ENCODE measurements at regions not wholly inside any gene's neighbourhood (a gene's known extent, or its start where the extent isn't known, plus 50 kb on each side); places are given as distances from the start of the nearest gene placed in this dataset.
"Not testable (repeated sequence)": the region's sequence is repeated elsewhere in the genome, so short reads cannot be mapped to it uniquely, and the experiment has no call there.

DNA sequence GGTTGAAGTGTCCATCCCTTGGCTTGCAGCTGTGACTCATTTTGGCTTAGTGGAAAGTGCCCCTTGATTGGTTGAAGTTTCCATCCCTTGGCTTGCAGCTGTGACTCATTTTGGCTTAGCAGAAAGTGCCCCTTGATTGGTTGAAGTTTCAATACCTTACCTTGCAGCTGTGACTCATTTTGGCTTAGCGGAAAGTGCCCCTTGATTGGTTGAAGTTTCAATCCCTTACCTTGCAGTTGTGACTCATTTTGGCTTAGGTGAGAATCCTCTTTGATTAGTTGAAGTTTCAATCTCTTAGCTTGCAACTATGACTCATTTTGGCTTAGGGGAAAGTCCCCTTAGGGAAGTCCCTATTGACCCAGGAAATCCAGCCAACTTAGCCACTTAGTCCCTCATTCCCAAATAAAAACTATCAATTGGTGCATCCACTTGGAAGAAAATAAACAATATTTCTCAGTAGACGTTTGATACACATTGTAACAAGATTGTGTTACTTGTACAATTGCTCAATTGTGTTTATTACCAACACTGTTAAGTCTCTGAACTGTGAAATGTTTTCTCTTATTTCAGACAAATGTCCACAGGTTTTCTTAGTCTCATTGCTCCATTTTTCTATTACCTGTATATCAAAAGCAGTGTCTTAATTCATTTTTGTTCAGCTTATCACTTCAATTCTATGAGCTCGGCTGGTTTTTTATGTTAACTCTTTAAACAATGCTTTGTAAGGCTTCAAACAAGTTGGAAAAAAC, 2308.8 kb upstream of the ACO1 start:
- Mint-ChIP-seq H3K9me3 (ENCODE audit: unreplicated experiment) (no peaks in the 10 kb centered on the region), H3K4me3 (ENCODE audit: unreplicated experiment) (no peak overlapping the region), H3K36me3 (ENCODE audit: unreplicated experiment) (no peaks in the 10 kb centered on the region), H3K4me1 (ENCODE audit: low read depth, unreplicated experiment) (no peaks in the 10 kb centered on the region), H3K27ac (ENCODE audit: unreplicated experiment) (no peak overlapping the region), H3K27me3 (ENCODE audit: unreplicated experiment) (peaks cover 2% of the 10 kb centered on the region)
- TF ChIP-seq, protein P1, sequence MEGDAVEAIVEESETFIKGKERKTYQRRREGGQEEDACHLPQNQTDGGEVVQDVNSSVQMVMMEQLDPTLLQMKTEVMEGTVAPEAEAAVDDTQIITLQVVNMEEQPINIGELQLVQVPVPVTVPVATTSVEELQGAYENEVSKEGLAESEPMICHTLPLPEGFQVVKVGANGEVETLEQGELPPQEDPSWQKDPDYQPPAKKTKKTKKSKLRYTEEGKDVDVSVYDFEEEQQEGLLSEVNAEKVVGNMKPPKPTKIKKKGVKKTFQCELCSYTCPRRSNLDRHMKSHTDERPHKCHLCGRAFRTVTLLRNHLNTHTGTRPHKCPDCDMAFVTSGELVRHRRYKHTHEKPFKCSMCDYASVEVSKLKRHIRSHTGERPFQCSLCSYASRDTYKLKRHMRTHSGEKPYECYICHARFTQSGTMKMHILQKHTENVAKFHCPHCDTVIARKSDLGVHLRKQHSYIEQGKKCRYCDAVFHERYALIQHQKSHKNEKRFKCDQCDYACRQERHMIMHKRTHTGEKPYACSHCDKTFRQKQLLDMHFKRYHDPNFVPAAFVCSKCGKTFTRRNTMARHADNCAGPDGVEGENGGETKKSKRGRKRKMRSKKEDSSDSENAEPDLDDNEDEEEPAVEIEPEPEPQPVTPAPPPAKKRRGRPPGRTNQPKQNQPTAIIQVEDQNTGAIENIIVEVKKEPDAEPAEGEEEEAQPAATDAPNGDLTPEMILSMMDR (IDR thresholded peaks at IDR 0.05; ENCODE audit: partially characterized antibody, unreplicated experiment), result no peak
- no peak for DNase-seq

DNA sequence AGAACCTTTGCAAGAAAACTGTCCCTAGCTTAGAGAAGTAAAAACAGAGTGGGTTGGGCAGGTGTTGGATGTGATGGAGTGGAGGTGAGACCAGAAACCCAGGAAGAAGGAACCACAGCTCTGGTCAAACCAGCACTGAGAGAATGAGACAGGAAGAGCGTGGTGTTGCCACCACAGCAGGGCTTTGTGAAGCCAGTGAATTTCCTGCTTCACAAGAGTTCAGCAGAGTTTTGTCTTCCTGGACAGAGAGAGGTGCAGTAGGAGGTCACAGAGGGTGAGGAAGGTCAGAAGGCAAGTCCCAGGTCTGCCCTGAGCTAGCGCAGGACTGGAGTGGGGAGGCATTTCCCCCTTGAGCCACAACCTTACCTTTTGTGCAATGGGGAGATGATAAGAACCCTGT, 2306.2 kb upstream of the ACO1 start:
- no peak overlapping the region for H3K4me3 Mint-ChIP-seq (ENCODE audit: unreplicated experiment)
- H3K4me1 Mint-ChIP-seq (ENCODE audit: low read depth, unreplicated experiment), result no peaks in the 10 kb centered on the region
- H3K9me3 Mint-ChIP-seq (ENCODE audit: unreplicated experiment), result no peaks in the 10 kb centered on the region
- no peak for DNase-seq
- H3K27me3 Mint-ChIP-seq (ENCODE audit: unreplicated experiment), result peaks cover 2% of the 10 kb centered on the region
- H3K27ac Mint-ChIP-seq (ENCODE audit: unreplicated experiment), result no peak overlapping the region
- TF ChIP-seq, protein P1 (IDR thresholded peaks at IDR 0.05; ENCODE audit: partially characterized antibody, unreplicated experiment), result no peak
- no peaks in the 10 kb centered on the region for H3K36me3 Mint-ChIP-seq (ENCODE audit: unreplicated experiment)

DNA sequence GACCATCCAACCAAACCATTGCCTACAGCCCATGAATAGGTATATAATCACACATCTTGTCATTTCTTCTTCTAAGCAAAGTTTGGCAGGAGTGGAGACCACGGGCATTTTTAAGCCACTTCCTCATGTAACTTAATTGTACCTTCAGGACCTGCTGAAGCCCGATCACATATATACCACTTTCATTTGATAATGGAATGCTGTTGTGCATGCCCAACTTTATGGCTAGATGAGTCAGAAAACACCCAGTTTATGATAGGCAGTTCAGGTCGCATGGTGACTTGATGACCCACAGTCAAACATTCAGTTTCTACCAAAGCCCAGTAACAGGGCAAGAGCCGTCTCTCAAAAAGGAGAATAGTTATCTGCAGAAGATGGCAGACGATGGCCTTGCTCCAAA, 2295.0 kb upstream of the ACO1 start:
- DNase-seq, result no peak
- Mint-ChIP-seq H3K36me3 (ENCODE audit: unreplicated experiment) (no peaks in the 10 kb centered on the region), H3K27me3 (ENCODE audit: unreplicated experiment) (peaks cover 2% of the 10 kb centered on the region), H3K9me3 (ENCODE audit: unreplicated experiment) (no peaks in the 10 kb centered on the region), H3K4me3 (ENCODE audit: unreplicated experiment) (no peak overlapping the region), H3K4me1 (ENCODE audit: low read depth, unreplicated experiment) (peaks cover 2% of the 10 kb centered on the region), H3K27ac (ENCODE audit: unreplicated experiment) (no peak overlapping the region)
- TF ChIP-seq, protein P1 (IDR thresholded peaks at IDR 0.05; ENCODE audit: partially characterized antibody, unreplicated experiment), result no peak

DNA sequence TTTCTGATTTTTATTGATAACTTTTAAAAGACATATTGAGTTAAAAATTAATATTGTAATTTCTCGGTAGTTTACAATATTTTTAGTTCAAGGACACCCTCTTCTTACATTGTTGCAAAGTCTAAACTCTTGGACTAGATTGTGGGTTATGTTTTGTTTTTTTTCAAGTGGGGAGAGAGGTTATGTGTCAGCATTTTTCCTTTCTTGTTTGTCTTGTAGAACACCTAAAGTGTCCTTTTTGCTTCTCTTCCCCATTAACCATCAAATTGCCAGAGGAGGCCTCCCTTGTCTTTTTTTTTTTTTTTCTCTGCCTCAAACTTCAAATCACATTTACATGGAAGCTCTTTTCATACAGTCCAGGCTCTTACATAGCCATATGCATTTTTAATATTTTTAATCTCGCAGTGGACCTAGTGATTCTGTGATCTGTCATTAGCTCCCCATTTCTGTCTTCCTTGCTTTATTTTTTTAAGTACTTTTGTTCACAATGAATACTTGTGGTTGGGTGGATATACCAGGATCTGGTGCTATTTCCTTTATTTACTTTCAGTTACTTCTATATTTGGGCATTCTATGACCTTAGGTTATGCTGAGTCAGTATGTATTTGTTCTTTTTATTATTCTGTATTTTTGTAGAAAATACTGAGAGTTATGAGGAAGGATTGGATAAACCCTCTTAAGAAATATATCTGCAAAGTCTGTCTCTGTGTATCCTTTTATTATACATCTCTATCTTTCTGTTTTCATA, 2280.6 kb upstream of the ACO1 start:
- peaks cover 6% of the 10 kb centered on the region for H3K36me3 Mint-ChIP-seq (ENCODE audit: unreplicated experiment)
- H3K9me3 Mint-ChIP-seq (ENCODE audit: unreplicated experiment), result peaks cover 10% of the 10 kb centered on the region
- H3K4me3 Mint-ChIP-seq (ENCODE audit: unreplicated experiment), result no peak overlapping the region
- no peaks in the 10 kb centered on the region for H3K4me1 Mint-ChIP-seq (ENCODE audit: low read depth, unreplicated experiment)
- TF ChIP-seq, protein P1 (IDR thresholded peaks at IDR 0.05; ENCODE audit: partially characterized antibody, unreplicated experiment), result no peak
- no peak overlapping the region for H3K27ac Mint-ChIP-seq (ENCODE audit: unreplicated experiment)
- DNase-seq, result no peak
- H3K27me3 Mint-ChIP-seq (ENCODE audit: unreplicated experiment), result peaks cover 1% of the 10 kb centered on the region

DNA sequence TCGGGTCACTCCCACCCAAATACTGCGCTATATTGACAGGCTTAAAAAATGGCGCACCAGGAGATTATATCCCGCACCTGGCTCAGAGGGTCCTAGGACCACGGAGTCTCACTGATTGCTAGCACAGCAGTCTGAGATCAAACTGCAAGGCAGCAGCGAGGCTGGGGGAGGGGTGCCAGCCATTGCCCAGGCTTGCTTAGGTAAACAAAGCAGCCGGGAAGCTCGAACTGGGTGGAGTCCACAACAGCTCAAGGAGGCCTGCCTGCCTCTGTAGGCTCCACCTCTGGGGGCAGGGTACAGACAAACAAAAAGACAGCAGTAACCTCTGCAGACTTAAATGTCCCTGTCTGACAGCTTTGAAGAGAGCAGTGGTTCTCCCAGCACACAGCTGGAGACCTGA, 2277.3 kb upstream of the ACO1 start:
- H3K27me3 Mint-ChIP-seq (ENCODE audit: unreplicated experiment); DNase-seq; H3K9me3 Mint-ChIP-seq (ENCODE audit: unreplicated experiment); H3K36me3 Mint-ChIP-seq (ENCODE audit: unreplicated experiment); H3K4me3 Mint-ChIP-seq (ENCODE audit: unreplicated experiment); H3K4me1 Mint-ChIP-seq (ENCODE audit: low read depth, unreplicated experiment); H3K27ac Mint-ChIP-seq (ENCODE audit: unreplicated experiment): not testable (repeated sequence)
